SK-N-SH (cell line): ENCODE measurements at regions not wholly inside any gene's neighbourhood (a gene's known extent, or its start where the extent isn't known, plus 50 kb on each side); places are given as distances from the start of the nearest gene placed in this dataset.
"Not testable (repeated sequence)": the region's sequence is repeated elsewhere in the genome, so short reads cannot be mapped to it uniquely, and the experiment has no call there.

Source experiments
- EP300 ChIP-seq, 2 experiments: IDR thresholded peaks; 2 replicates each; pipeline versions ENCODE4 v1.4.0 to v1.6.1; 2012; ENCODE audit warnings: borderline replicate concordance in 1 of 2, low read depth in 1 of 2, low read length in 1 of 2
- FOXM1 ChIP-seq: IDR thresholded peaks from 2 replicates; pipeline ENCODE4 v1.4.0; 2012; ENCODE audit warnings: low read depth, mild to moderate bottlenecking
- JUND ChIP-seq: IDR thresholded peaks from 2 replicates; pipeline ENCODE4 v1.4.0; 2012
- NRF1 ChIP-seq: IDR thresholded peaks from 2 replicates; pipeline ENCODE4 v1.6.1; 2012; ENCODE audit warnings: low read depth, mild to moderate bottlenecking, low read length
- TF ChIP-seq, protein P1 (sequence below): fragments of 200-600 bp; sonication (generic); IDR thresholded peaks from 2 replicates; pipeline ENCODE4 v1.6.1; 2017; ENCODE audit warnings: antibody characterized with exemption, mild to moderate bottlenecking, moderate library complexity
- TF ChIP-seq, protein P2 (sequence below): IDR thresholded peaks from 2 replicates; pipeline ENCODE4 v1.4.0; 2012; ENCODE audit warnings: low read depth

DNA sequence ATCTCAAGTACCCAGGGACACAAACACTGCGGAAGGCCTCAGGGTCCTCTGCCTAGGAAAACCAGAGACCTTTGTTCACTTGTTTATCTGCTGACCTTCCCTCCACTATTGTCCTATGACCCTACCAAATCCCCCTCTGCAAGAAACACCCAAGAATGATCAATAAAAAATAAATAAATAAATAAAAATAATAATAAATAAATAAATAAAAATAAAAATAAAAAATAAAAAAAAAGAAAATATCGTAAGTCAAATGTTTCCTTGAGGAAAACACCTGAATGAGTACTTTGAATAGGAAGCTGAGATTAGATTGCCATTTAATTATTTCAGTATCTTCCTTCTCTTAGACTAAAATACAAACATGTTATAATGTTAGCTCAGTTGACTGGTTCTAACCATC lies 551.0 kb downstream of the FAM181B start:
- TF ChIP-seq, protein P1, sequence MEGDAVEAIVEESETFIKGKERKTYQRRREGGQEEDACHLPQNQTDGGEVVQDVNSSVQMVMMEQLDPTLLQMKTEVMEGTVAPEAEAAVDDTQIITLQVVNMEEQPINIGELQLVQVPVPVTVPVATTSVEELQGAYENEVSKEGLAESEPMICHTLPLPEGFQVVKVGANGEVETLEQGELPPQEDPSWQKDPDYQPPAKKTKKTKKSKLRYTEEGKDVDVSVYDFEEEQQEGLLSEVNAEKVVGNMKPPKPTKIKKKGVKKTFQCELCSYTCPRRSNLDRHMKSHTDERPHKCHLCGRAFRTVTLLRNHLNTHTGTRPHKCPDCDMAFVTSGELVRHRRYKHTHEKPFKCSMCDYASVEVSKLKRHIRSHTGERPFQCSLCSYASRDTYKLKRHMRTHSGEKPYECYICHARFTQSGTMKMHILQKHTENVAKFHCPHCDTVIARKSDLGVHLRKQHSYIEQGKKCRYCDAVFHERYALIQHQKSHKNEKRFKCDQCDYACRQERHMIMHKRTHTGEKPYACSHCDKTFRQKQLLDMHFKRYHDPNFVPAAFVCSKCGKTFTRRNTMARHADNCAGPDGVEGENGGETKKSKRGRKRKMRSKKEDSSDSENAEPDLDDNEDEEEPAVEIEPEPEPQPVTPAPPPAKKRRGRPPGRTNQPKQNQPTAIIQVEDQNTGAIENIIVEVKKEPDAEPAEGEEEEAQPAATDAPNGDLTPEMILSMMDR, result not testable (repeated sequence)
- TF ChIP-seq EP300 (IDR thresholded peaks at IDR 0.05; ENCODE audit: borderline replicate concordance in 1 of 2, low read depth in 1 of 2, low read length in 1 of 2); JUND; FOXM1; NRF1: not testable (repeated sequence)
- TF ChIP-seq, protein P2, sequence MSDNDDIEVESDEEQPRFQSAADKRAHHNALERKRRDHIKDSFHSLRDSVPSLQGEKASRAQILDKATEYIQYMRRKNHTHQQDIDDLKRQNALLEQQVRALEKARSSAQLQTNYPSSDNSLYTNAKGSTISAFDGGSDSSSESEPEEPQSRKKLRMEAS, result not testable (repeated sequence)
